IMR-90 (cell line): ENCODE measurements at regions not wholly inside any gene's neighbourhood (a gene's known extent, or its start where the extent isn't known, plus 50 kb on each side); places are given as distances from the start of the nearest gene placed in this dataset.

Experiments
- ATAC-seq: fragments of 200-7000 bp; cut with Tn5 transposase; 2 replicates; pipeline ENCODE4 v1.9.1; 2020; ENCODE audit warnings: low read depth, mild to moderate bottlenecking, moderate library complexity
- BruUV-seq: library from RNA; stranded (reverse); fragments of 400-500 nt; replicated peaks from 2 replicates; lab custom pipeline; 2021; lab: Mats Ljungman, UMichigan
- CTCF ChIA-PET: fragments of 300-600 bp; formaldehyde crosslinking; extraction: SDS; loops from one replicate; lab custom pipeline; 2021; ENCODE audit warnings: antibody characterized with exemption; lab: Yijun Ruan, JAX
- POLR2A ChIA-PET: fragments of 300-600 bp; sonication (Branson Sonifier 250); formaldehyde crosslinking; loops from one replicate; lab custom pipeline; 2022; ENCODE audit warnings: antibody characterized with exemption; ENCODE audit not compliant: unreplicated experiment; lab: Charles Lee
- DNase-seq: peaks from one replicate; pipeline ENCODE4 v3.0.0; 2013
- H2AFZ ChIP-seq: replicated peaks from 2 replicates; pipeline ENCODE3; 2013; ENCODE audit warnings: low read length, mild to moderate bottlenecking; ENCODE audit not compliant: poor library complexity
- H2AK5ac ChIP-seq: 2 replicates; pipeline ENCODE4 v1.6.1; 2013; ENCODE audit warnings: low read depth, low read length, inconsistent platforms
- H2AK9ac ChIP-seq: replicated peaks from 2 replicates; pipeline ENCODE3; 2013; ENCODE audit warnings: mild to moderate bottlenecking, low read depth, low read length, moderate library complexity; ENCODE audit not compliant: poor library complexity
- H2BK120ac ChIP-seq: 2 replicates; pipeline ENCODE4 v1.6.1; 2013; ENCODE audit warnings: low read depth, low read length, inconsistent platforms
- H2BK15ac ChIP-seq: 3 replicates; pipeline ENCODE4 v1.6.1; 2013; ENCODE audit warnings: low read depth, low read length, inconsistent platforms
- H2BK20ac ChIP-seq: 2 replicates; pipeline ENCODE4 v1.6.1; 2013; ENCODE audit warnings: low read depth, mild to moderate bottlenecking, inconsistent platforms, low read length, moderate library complexity
- H2BK5ac ChIP-seq: 2 replicates; pipeline ENCODE4 v1.6.1; 2013; ENCODE audit warnings: mild to moderate bottlenecking, low read depth, low read length, inconsistent platforms; ENCODE audit not compliant: poor library complexity, severe bottlenecking
- H3K14ac ChIP-seq: replicated peaks from 2 replicates; pipeline ENCODE4 v1.6.1; 2013; ENCODE audit warnings: low read depth, low read length, inconsistent platforms
- H3K18ac ChIP-seq: 2 replicates; pipeline ENCODE4 v1.6.1; 2013; ENCODE audit warnings: low read depth, low read length, control low read depth
- H3K23ac ChIP-seq: 2 replicates; pipeline ENCODE4 v1.6.1; 2013; ENCODE audit warnings: low read depth, low read length, inconsistent platforms
- H3K27ac ChIP-seq: 2 replicates; pipeline ENCODE4 v1.5.1; 2013; ENCODE audit warnings: mild to moderate bottlenecking, control low read depth, low read length; ENCODE audit not compliant: insufficient read depth
- H3K27me3 ChIP-seq: 2 replicates; pipeline ENCODE4 v1.6.1; 2013; ENCODE audit warnings: low read length; ENCODE audit not compliant: control insufficient read depth, insufficient read depth
- H3K36me3 ChIP-seq: 2 replicates; pipeline ENCODE4 v1.6.1; 2013; ENCODE audit warnings: low read length, mixed read lengths; ENCODE audit not compliant: control insufficient read depth, insufficient read depth
- H3K4ac ChIP-seq: 2 replicates; pipeline ENCODE4 v1.6.1; 2013; ENCODE audit warnings: low read depth, low read length, inconsistent platforms
- H3K4me1 ChIP-seq: 2 replicates; pipeline ENCODE4 v1.6.1; 2013; ENCODE audit warnings: low read length, mixed read lengths; ENCODE audit not compliant: control insufficient read depth, insufficient read depth
- H3K4me2 ChIP-seq: 2 replicates; pipeline ENCODE4 v1.6.1; 2013; ENCODE audit warnings: low read depth, mild to moderate bottlenecking, control low read depth, low read length, moderate library complexity
- H3K4me3 ChIP-seq: 2 replicates; pipeline ENCODE4 v1.5.1; 2013; ENCODE audit warnings: low read depth, mild to moderate bottlenecking, control low read depth, low read length, moderate library complexity; ENCODE audit not compliant: insufficient read depth
- H3K56ac ChIP-seq: 2 replicates; pipeline ENCODE4 v1.6.1; 2013; ENCODE audit warnings: low read length, inconsistent platforms; ENCODE audit not compliant: insufficient read depth; ENCODE audit errors: extremely low read depth
- H3K79me1 ChIP-seq, 2 experiments: 2 replicates each; pipeline ENCODE4 v1.6.1; 2013; ENCODE audit warnings: low read length in 2 of 2, inconsistent platforms in 1 of 2, low read depth in 1 of 2
- H3K9ac ChIP-seq: 2 replicates; pipeline ENCODE4 v1.6.1; 2013; ENCODE audit warnings: low read depth, low read length, control low read depth
- H3K9me1 ChIP-seq: 2 replicates; pipeline ENCODE4 v1.6.1; 2013; ENCODE audit warnings: low read length, inconsistent platforms; ENCODE audit not compliant: insufficient read depth
- H3K9me3 ChIP-seq: 2 replicates; pipeline ENCODE4 v1.6.1; 2013; ENCODE audit warnings: low read length; ENCODE audit not compliant: control insufficient read depth, insufficient read depth
- H4K20me1 ChIP-seq: 2 replicates; pipeline ENCODE4 v1.6.1; 2013; ENCODE audit warnings: low read length, inconsistent platforms; ENCODE audit not compliant: insufficient read depth
- H4K5ac ChIP-seq: 2 replicates; pipeline ENCODE4 v1.6.1; 2013; ENCODE audit warnings: mild to moderate bottlenecking, low read depth, low read length, control low read depth
- H4K8ac ChIP-seq, 2 experiments: 2 replicates each; pipeline ENCODE4 v1.6.1; 2013; ENCODE audit warnings: low read depth in 2 of 2, low read length in 2 of 2, control low read depth in 1 of 2, inconsistent platforms in 1 of 2
- H4K91ac ChIP-seq: 2 replicates; pipeline ENCODE4 v1.6.1; 2013; ENCODE audit warnings: low read depth, low read length, inconsistent platforms; ENCODE audit not compliant: insufficient read depth
- CEBPB ChIP-seq: IDR thresholded peaks from 2 replicates; pipeline ENCODE4 v1.6.1; 2012; ENCODE audit warnings: low read depth, low read length, improper control_type of control experiment
- CTCF ChIP-seq: conservative IDR thresholded peaks from 2 replicates; pipeline ENCODE4 v1.5.1; 2012; ENCODE audit warnings: mild to moderate bottlenecking, low read depth, low read length, improper control_type of control experiment
- MAZ ChIP-seq: IDR thresholded peaks from 2 replicates; pipeline ENCODE4 v1.6.1; 2012; ENCODE audit warnings: low read depth, mild to moderate bottlenecking, low read length, improper control_type of control experiment, moderate library complexity, borderline replicate concordance
- NFE2L2 ChIP-seq: fragments of 150-350 bp; IDR thresholded peaks from 2 replicates; pipeline ENCODE4 v1.6.1; 2016; ENCODE audit warnings: low read depth, mild to moderate bottlenecking, low read length
- POLR2A ChIP-seq: IDR thresholded peaks from 2 replicates; pipeline ENCODE4 v1.6.1; 2012; ENCODE audit warnings: mild to moderate bottlenecking, low read depth, low read length
- RFX5 ChIP-seq: IDR thresholded peaks from 2 replicates; pipeline ENCODE4 v1.8.0; 2012; ENCODE audit warnings: low read depth, mild to moderate bottlenecking, low read length, moderate library complexity
- WGBS, 2 experiments: methylation state at CpG; one replicate each; pipeline versions ENCODE4 v1.1.5 to v1.1.7; 2013; ENCODE audit warnings: missing lambda C conversion rate in 2 of 2; ENCODE audit not compliant: insufficient read length in 1 of 2; ENCODE audit errors: extremely low coverage in 2 of 2; 5-methylcytosine and 5-hydroxymethylcytosine counted together
- dilution Hi-C: fragments of 300-500 bp; cut with HindIII; formaldehyde crosslinking; loops from one replicate; pipeline ENCODE4 v1.14.3; 2018; ENCODE audit warnings: low sequenced_read_pairs; ENCODE audit not compliant: unreplicated experiment
- in situ Hi-C: fragments of 300-500 bp; cut with MboI; formaldehyde crosslinking; loops from 3 replicates; pipeline ENCODE4 v1.14.3; 2019; ENCODE audit warnings: low sequenced_read_pairs, inconsistent platforms, mixed read lengths
- intact Hi-C: fragments of 100-400 bp; cut with micrococcal nuclease; formaldehyde crosslinking; loops from 2 replicates; pipeline ENCODE4 v1.10.0; 2022

- H4K5ac ChIP-seq, result no peak overlapping the region
- in situ Hi-C loops, result no loop called here
- H2BK15ac ChIP-seq, result no peak overlapping the region
- H3K79me1 ChIP-seq, result no peaks in the 10 kb centered on the region
- H3K23ac ChIP-seq, result no peak overlapping the region
- no peak overlapping the region for H3K18ac ChIP-seq
- H3K27me3 ChIP-seq, result no peaks in the 10 kb centered on the region
- no peak overlapping the region for H3K4me3 ChIP-seq
- H2AK5ac ChIP-seq, result no peak overlapping the region
- H3K4me2 ChIP-seq, result no peak overlapping the region
- H3K14ac ChIP-seq, result no peak overlapping the region
- no peaks in the 10 kb centered on the region for H3K36me3 ChIP-seq
- H4K91ac ChIP-seq, result no peak overlapping the region
- no peak overlapping the region for H3K4ac ChIP-seq
- no peak overlapping the region for H2AFZ ChIP-seq
- ChIA-PET CTCF (no interaction called here), POLR2A (no interaction called here)
- H3K9me3 ChIP-seq, result peaks cover 11% of the 10 kb centered on the region; the same call in 1 of the 2 replicates
- no peak overlapping the region for H2BK5ac ChIP-seq
- no peak overlapping the region for H4K8ac ChIP-seq
- BruUV-seq, result no TSS peak
- TF ChIP-seq RFX5 (no peak), CTCF (no peak), CEBPB (no peak), NFE2L2 (no peak), MAZ (no peak), POLR2A (no peak)
- intact Hi-C loops, result no loop called here
- DNase-seq, result no peak
- no peaks in the 10 kb centered on the region for H4K20me1 ChIP-seq
- no CpG with 5 or more reads among the region's 2 CpGs for WGBS, 2 experiments
- H3K27ac ChIP-seq, result no peak overlapping the region
- no peak overlapping the region for H3K9ac ChIP-seq
- no peak overlapping the region for H2AK9ac ChIP-seq
- H2BK120ac ChIP-seq, result no peak overlapping the region
- ATAC-seq, result no peak
- H3K56ac ChIP-seq, result no peak overlapping the region
- no peak overlapping the region for H2BK20ac ChIP-seq
- dilution Hi-C loops, result no loop called here
- no peaks in the 10 kb centered on the region for H3K9me1 ChIP-seq
- no peaks in the 10 kb centered on the region for H3K4me1 ChIP-seq
Measured at GRCh38 chr18:1037776-1038175, 133.1 kb downstream of the ADCYAP1 start.
